SJSA1 (cell line): ENCODE measurements at regions not wholly inside any gene's neighbourhood (a gene's known extent, or its start where the extent isn't known, plus 50 kb on each side); places are given as distances from the start of the nearest gene placed in this dataset.

Experiments used
- DNase-seq, 2 experiments: peaks; one replicate each; pipeline ENCODE4 v3.0.0-alpha.2; 2015 to 2020; ENCODE audit warnings: low spot score in 2 of 2, low read depth in 1 of 2
- H3K27ac ChIP-seq: fragments of 250-450 bp; sonication (Bioruptor Pico); 2 replicates; pipeline ENCODE4 v1.5.1; 2020; ENCODE audit warnings: mild to moderate bottlenecking, moderate library complexity
- H3K27me3 ChIP-seq: fragments of 250-450 bp; sonication (Bioruptor Pico); replicated peaks from 2 replicates; pipeline ENCODE4 v1.5.1; 2020; ENCODE audit warnings: mild to moderate bottlenecking, moderate library complexity
- H3K36me3 ChIP-seq: fragments of 250-450 bp; sonication (Bioruptor Pico); 2 replicates; pipeline ENCODE4 v1.5.1; 2020; ENCODE audit warnings: mild to moderate bottlenecking
- H3K4me1 ChIP-seq: fragments of 250-450 bp; sonication (Bioruptor Pico); replicated peaks from 2 replicates; pipeline ENCODE4 v1.6.1; 2021; ENCODE audit warnings: mild to moderate bottlenecking
- H3K4me3 ChIP-seq: fragments of 250-450 bp; sonication (Bioruptor Pico); 2 replicates; pipeline ENCODE4 v1.5.1; 2020; ENCODE audit warnings: mild to moderate bottlenecking
- H3K9me3 ChIP-seq: fragments of 250-450 bp; sonication (Bioruptor Pico); replicated peaks from 2 replicates; pipeline ENCODE4 v1.5.1; 2020; ENCODE audit warnings: mild to moderate bottlenecking

- Histone ChIP-seq H3K4me3 (no peak overlapping the region), H3K36me3 (no peaks in the 10 kb centered on the region), H3K27me3 (no peaks in the 10 kb centered on the region; the same call in 1 of the 2 replicates), H3K27ac (no peak overlapping the region), H3K9me3 (no peaks in the 10 kb centered on the region), H3K4me1 (no peaks in the 10 kb centered on the region)
- DNase-seq: no peak
These were observed 613.8 kb downstream of the VRK1 start for GRCh38 chr14:97410667-97411620.

GRCh38 chr14:97411938-97412612 lies 614.9 kb downstream of the VRK1 start:
- Histone ChIP-seq H3K27ac (no peak overlapping the region), H3K9me3 (no peaks in the 10 kb centered on the region), H3K4me1 (no peaks in the 10 kb centered on the region), H3K27me3 (no peaks in the 10 kb centered on the region; the same call in 1 of the 2 replicates), H3K36me3 (no peaks in the 10 kb centered on the region), H3K4me3 (no peak overlapping the region)
- no peak for DNase-seq

GRCh38 chr14:97413022-97413539 lies 615.9 kb downstream of the VRK1 start:
- H3K36me3 ChIP-seq: no peaks in the 10 kb centered on the region
- no peak overlapping the region for H3K4me3 ChIP-seq
- no peaks in the 10 kb centered on the region; the same call in 1 of the 2 replicates for H3K27me3 ChIP-seq
- H3K4me1 ChIP-seq: no peaks in the 10 kb centered on the region
- no peak overlapping the region for H3K27ac ChIP-seq
- DNase-seq: no peak
- H3K9me3 ChIP-seq: no peaks in the 10 kb centered on the region

GRCh38 chr14:97413966-97414717 lies 617.0 kb downstream of the VRK1 start:
- Histone ChIP-seq H3K4me1 (no peaks in the 10 kb centered on the region), H3K27me3 (no peaks in the 10 kb centered on the region; the same call in 1 of the 2 replicates), H3K36me3 (no peaks in the 10 kb centered on the region), H3K9me3 (no peaks in the 10 kb centered on the region), H3K4me3 (no peak overlapping the region), H3K27ac (no peak overlapping the region)
- no peak for DNase-seq

GRCh38 chr14:97414718-97415098 lies 617.5 kb downstream of the VRK1 start:
- no peak for DNase-seq
- Histone ChIP-seq H3K27ac (no peak overlapping the region), H3K9me3 (no peaks in the 10 kb centered on the region), H3K4me3 (no peak overlapping the region), H3K27me3 (no peaks in the 10 kb centered on the region; the same call in 1 of the 2 replicates), H3K4me1 (no peaks in the 10 kb centered on the region), H3K36me3 (no peaks in the 10 kb centered on the region)

GRCh38 chr14:97415907-97416306 lies 618.7 kb downstream of the VRK1 start:
- Histone ChIP-seq H3K27ac (no peak overlapping the region), H3K4me1 (no peaks in the 10 kb centered on the region), H3K36me3 (no peaks in the 10 kb centered on the region), H3K9me3 (no peaks in the 10 kb centered on the region), H3K27me3 (no peaks in the 10 kb centered on the region), H3K4me3 (no peak overlapping the region)
- no peak for DNase-seq

GRCh38 chr14:97416550-97416949 lies 619.4 kb downstream of the VRK1 start:
- Histone ChIP-seq H3K4me1 (no peaks in the 10 kb centered on the region), H3K9me3 (no peaks in the 10 kb centered on the region), H3K4me3 (no peak overlapping the region), H3K27ac (no peak overlapping the region), H3K27me3 (no peaks in the 10 kb centered on the region), H3K36me3 (no peaks in the 10 kb centered on the region)
- no peak for DNase-seq

- DNase-seq: no peak
- no peaks in the 10 kb centered on the region for H3K27me3 ChIP-seq
- no peaks in the 10 kb centered on the region for H3K36me3 ChIP-seq
- no peaks in the 10 kb centered on the region for H3K9me3 ChIP-seq
- H3K4me3 ChIP-seq: no peak overlapping the region
- H3K4me1 ChIP-seq: no peaks in the 10 kb centered on the region
- no peak overlapping the region for H3K27ac ChIP-seq
These were observed 620.1 kb downstream of the VRK1 start for GRCh38 chr14:97417331-97417730.

GRCh38 chr14:97420211-97420610 lies 623.0 kb downstream of the VRK1 start:
- Histone ChIP-seq H3K27me3 (no peaks in the 10 kb centered on the region), H3K4me1 (no peaks in the 10 kb centered on the region), H3K27ac (no peak overlapping the region), H3K4me3 (no peak overlapping the region), H3K36me3 (no peaks in the 10 kb centered on the region), H3K9me3 (no peaks in the 10 kb centered on the region)
- no peak for DNase-seq

- Histone ChIP-seq H3K36me3 (no peaks in the 10 kb centered on the region), H3K27me3 (no peaks in the 10 kb centered on the region), H3K4me3 (no peak overlapping the region), H3K27ac (no peak overlapping the region), H3K4me1 (no peaks in the 10 kb centered on the region), H3K9me3 (no peaks in the 10 kb centered on the region)
- no peak for DNase-seq
These were observed 629.6 kb downstream of the VRK1 start for GRCh38 chr14:97426776-97427175.

- DNase-seq: no peak
- Histone ChIP-seq H3K4me3 (no peak overlapping the region), H3K4me1 (no peaks in the 10 kb centered on the region), H3K27me3 (no peaks in the 10 kb centered on the region), H3K27ac (no peak overlapping the region), H3K9me3 (no peaks in the 10 kb centered on the region), H3K36me3 (no peaks in the 10 kb centered on the region)
These were observed 631.7 kb downstream of the VRK1 start for GRCh38 chr14:97428808-97429440.

- no peak overlapping the region for H3K4me3 ChIP-seq
- no peak for DNase-seq
- no peaks in the 10 kb centered on the region for H3K36me3 ChIP-seq
- H3K4me1 ChIP-seq: no peaks in the 10 kb centered on the region
- no peaks in the 10 kb centered on the region for H3K27me3 ChIP-seq
- H3K27ac ChIP-seq: no peak overlapping the region
- no peaks in the 10 kb centered on the region for H3K9me3 ChIP-seq
These were observed 635.4 kb downstream of the VRK1 start for GRCh38 chr14:97432586-97432985.

- no peak for DNase-seq
- no peaks in the 10 kb centered on the region for H3K9me3 ChIP-seq
- no peak overlapping the region for H3K27ac ChIP-seq
- no peak overlapping the region for H3K4me3 ChIP-seq
- no peaks in the 10 kb centered on the region for H3K4me1 ChIP-seq
- H3K27me3 ChIP-seq: no peaks in the 10 kb centered on the region
- no peaks in the 10 kb centered on the region for H3K36me3 ChIP-seq
These were observed 644.7 kb downstream of the VRK1 start for GRCh38 chr14:97441740-97442362.
